ENCODE measurements at regions not wholly inside any gene's neighbourhood (a gene's known extent, or its start where the extent isn't known, plus 50 kb on each side); places are given as distances from the start of the nearest gene placed in this dataset.

DNA sequence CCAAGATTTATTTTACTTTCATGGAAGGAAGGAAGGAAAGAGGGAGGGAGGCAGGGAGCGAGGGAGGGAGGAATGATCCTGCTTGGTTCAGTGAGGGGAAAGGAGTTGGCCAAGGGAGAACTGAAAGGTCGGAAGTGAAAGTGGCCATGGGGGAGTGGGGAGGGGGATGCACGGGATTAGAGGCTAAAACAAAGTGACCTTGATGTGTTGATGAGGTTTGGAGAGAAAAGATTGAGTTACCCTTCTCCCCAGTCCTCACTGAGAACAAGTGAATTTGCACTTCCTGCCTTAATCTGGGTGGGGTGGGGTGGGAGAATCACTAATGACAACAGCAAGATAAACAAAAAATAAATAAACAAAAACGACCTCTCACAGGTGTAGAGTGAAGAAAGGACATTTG lies 212.0 kb upstream of the TLE3 start:
- TF ChIP-seq GATA2 (IDR thresholded peaks at IDR 0.05; ENCODE audit: low read depth, low read length) (no peak), GATA3 (IDR thresholded peaks at IDR 0.05; ENCODE audit: low read depth, low read length) (no peak)
